HCT116 (cell line): ENCODE measurements at regions not wholly inside any gene's neighbourhood (a gene's known extent, or its start where the extent isn't known, plus 50 kb on each side); places are given as distances from the start of the nearest gene placed in this dataset.

Experiments used
- POLR2A ChIP-seq: IDR thresholded peaks from 2 replicates; pipeline ENCODE4 v1.7.0; 2011; ENCODE audit warnings: borderline replicate concordance; ENCODE audit not compliant: insufficient read depth, insufficient read length; ENCODE audit errors: extremely low read depth
- SIN3A ChIP-seq: IDR thresholded peaks from 2 replicates; pipeline ENCODE4 v1.6.1; 2012; ENCODE audit warnings: low read depth
- TCF7L2 ChIP-seq: IDR thresholded peaks from 2 replicates; pipeline ENCODE4 v1.7.0; 2011; ENCODE audit warnings: borderline replicate concordance, inconsistent platforms; ENCODE audit not compliant: insufficient read depth, insufficient read length; ENCODE audit errors: extremely low read depth
- TF ChIP-seq, protein P1 (sequence below), 3 experiments: fragments of 200-600 bp in 1 of 3; sonication (generic) in 1 of 3; IDR thresholded peaks in 2 of 3; conservative IDR thresholded peaks in 1 of 3; 2 replicates each; pipeline ENCODE4 v1.5.1; 2012 to 2017; ENCODE audit warnings: low read depth in 2 of 3, low read length in 2 of 3, antibody characterized with exemption in 1 of 3, borderline replicate concordance in 1 of 3, control low read depth in 1 of 3, mild to moderate bottlenecking in 1 of 3, mixed read lengths in 1 of 3, mixed run types in 1 of 3, moderate library complexity in 1 of 3; ENCODE audit not compliant: insufficient read depth in 1 of 3

DNA sequence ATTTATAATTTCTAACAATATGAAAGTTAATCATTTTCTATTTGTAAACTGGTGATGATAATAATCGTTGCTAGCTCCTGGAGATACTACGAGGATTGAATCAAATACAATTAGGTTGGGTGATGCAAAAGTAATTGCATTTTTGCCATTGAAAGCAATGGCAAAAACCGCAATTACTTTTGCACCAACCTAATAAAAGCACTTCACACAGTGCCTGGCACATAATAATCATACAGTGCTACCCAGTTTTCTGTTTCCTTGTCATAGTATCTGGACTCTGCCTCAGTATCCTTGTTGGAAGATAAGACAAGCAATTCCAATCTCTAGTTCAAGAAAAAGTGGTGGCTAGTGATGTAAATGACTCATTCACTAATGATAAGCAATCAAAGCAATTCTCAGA is 176.8 kb upstream of the TRPC5 start:
- TF ChIP-seq TCF7L2 (no peak), SIN3A (no peak), POLR2A (no peak)
- TF ChIP-seq, protein P1, sequence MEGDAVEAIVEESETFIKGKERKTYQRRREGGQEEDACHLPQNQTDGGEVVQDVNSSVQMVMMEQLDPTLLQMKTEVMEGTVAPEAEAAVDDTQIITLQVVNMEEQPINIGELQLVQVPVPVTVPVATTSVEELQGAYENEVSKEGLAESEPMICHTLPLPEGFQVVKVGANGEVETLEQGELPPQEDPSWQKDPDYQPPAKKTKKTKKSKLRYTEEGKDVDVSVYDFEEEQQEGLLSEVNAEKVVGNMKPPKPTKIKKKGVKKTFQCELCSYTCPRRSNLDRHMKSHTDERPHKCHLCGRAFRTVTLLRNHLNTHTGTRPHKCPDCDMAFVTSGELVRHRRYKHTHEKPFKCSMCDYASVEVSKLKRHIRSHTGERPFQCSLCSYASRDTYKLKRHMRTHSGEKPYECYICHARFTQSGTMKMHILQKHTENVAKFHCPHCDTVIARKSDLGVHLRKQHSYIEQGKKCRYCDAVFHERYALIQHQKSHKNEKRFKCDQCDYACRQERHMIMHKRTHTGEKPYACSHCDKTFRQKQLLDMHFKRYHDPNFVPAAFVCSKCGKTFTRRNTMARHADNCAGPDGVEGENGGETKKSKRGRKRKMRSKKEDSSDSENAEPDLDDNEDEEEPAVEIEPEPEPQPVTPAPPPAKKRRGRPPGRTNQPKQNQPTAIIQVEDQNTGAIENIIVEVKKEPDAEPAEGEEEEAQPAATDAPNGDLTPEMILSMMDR (IDR thresholded peaks at IDR 0.05 in 2 of 3, conservative IDR thresholded peaks at IDR 0.05 in 1 of 3; ENCODE audit: borderline replicate concordance in 1 of 3, insufficient read depth in 1 of 3, low read depth in 2 of 3, low read length in 2 of 3): no peak
